Loucy (cell line): ENCODE measurements at regions not wholly inside any gene's neighbourhood (a gene's known extent, or its start where the extent isn't known, plus 50 kb on each side); places are given as distances from the start of the nearest gene placed in this dataset.

Source experiments
- EZH2phosphoT487 ChIP-seq: fragments of 200-600 bp; IDR thresholded peaks from 2 replicates; pipeline ENCODE4 v1.6.1; 2018; ENCODE audit warnings: antibody characterized with exemption, mild to moderate bottlenecking, moderate library complexity, borderline replicate concordance
- TF ChIP-seq, protein P1 (sequence below): fragments of 200-600 bp; sonication (generic); conservative IDR thresholded peaks from 2 replicates; pipeline ENCODE4 v1.5.1; 2014; ENCODE audit warnings: mild to moderate bottlenecking, antibody characterized with exemption, low read length

DNA sequence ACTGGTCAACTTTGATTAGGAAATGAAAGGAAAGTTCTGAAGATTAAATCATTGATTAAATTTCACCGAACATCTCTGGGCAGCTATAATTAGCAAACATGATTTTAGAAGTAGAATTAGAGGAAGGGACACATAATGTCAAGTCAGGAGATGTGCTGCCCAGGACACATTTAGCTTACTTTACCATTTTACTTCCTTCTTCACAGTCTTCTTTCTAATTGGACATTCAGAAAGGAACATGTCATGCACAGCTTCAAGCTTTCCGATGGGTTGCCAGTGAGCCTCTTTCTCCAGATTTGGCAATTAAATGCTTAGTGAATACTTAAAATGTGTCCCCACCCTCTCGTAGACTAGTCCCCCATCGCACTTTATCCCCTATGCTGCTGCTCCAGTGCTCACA is 234.7 kb downstream of the FAM76B start:
- TF ChIP-seq, protein P1, sequence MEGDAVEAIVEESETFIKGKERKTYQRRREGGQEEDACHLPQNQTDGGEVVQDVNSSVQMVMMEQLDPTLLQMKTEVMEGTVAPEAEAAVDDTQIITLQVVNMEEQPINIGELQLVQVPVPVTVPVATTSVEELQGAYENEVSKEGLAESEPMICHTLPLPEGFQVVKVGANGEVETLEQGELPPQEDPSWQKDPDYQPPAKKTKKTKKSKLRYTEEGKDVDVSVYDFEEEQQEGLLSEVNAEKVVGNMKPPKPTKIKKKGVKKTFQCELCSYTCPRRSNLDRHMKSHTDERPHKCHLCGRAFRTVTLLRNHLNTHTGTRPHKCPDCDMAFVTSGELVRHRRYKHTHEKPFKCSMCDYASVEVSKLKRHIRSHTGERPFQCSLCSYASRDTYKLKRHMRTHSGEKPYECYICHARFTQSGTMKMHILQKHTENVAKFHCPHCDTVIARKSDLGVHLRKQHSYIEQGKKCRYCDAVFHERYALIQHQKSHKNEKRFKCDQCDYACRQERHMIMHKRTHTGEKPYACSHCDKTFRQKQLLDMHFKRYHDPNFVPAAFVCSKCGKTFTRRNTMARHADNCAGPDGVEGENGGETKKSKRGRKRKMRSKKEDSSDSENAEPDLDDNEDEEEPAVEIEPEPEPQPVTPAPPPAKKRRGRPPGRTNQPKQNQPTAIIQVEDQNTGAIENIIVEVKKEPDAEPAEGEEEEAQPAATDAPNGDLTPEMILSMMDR: no peak
- TF ChIP-seq EZH2phosphoT487: no peak
